ENCODE measurements at regions not wholly inside any gene's neighbourhood (a gene's known extent, or its start where the extent isn't known, plus 50 kb on each side); places are given as distances from the start of the nearest gene placed in this dataset.

DNA sequence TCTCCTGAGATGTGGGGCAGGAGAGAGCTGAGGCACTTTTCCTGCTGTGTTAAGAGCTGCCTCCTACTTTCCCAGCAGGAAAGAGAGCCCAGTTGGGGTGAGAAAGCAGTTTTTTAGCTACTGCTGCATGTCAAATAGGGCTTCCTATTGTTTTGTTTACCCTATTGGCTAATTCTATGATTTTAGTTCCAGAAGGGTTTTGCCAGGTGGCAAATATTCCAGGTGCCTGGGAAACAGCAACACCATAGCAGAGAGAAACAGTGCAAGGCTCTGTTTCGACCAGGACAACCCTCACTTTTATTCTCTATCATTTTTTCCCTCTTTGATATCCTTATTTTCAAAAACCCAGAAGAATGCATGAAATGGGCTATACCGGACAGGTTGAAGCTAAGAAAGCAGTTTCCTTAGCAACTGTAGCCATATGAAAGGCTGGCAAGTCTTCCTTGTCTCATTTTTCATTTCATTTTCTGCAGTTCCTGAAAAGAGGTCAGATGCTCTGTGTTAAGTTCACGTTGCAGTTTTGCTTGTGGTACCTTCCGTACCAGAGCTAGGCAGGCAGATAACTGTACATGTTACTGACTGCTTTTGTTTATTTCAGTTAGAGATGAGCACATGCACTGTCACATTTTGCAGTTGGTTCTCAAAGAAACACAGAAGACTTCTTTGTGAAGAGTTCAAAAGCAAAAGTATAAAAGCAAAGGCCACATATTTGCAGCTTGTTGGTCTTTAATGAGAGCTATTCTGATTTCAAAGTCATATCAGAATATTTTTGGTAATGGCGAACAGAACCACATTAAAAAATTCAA is 84.8 kb downstream of the AQP4 start:
- TF ChIP-seq, protein P1, sequence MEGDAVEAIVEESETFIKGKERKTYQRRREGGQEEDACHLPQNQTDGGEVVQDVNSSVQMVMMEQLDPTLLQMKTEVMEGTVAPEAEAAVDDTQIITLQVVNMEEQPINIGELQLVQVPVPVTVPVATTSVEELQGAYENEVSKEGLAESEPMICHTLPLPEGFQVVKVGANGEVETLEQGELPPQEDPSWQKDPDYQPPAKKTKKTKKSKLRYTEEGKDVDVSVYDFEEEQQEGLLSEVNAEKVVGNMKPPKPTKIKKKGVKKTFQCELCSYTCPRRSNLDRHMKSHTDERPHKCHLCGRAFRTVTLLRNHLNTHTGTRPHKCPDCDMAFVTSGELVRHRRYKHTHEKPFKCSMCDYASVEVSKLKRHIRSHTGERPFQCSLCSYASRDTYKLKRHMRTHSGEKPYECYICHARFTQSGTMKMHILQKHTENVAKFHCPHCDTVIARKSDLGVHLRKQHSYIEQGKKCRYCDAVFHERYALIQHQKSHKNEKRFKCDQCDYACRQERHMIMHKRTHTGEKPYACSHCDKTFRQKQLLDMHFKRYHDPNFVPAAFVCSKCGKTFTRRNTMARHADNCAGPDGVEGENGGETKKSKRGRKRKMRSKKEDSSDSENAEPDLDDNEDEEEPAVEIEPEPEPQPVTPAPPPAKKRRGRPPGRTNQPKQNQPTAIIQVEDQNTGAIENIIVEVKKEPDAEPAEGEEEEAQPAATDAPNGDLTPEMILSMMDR (IDR thresholded peaks at IDR 0.05) = no peak
- TF ChIP-seq POLR2A (IDR thresholded peaks at IDR 0.05) = no peak

Data from heart left ventricle (tissue), 13 donors.